HG02943 (cell line): ENCODE measurements at regions not wholly inside any gene's neighbourhood (a gene's known extent, or its start where the extent isn't known, plus 50 kb on each side); places are given as distances from the start of the nearest gene placed in this dataset.

Source experiments
- ATAC-seq: cut with Tn5 transposase; IDR thresholded peaks from one replicate; pipeline ENCODE4 v1.9.1; 2021; ENCODE audit warnings: mild to moderate bottlenecking, low read depth, moderate library complexity; ENCODE audit not compliant: unreplicated experiment

DNA sequence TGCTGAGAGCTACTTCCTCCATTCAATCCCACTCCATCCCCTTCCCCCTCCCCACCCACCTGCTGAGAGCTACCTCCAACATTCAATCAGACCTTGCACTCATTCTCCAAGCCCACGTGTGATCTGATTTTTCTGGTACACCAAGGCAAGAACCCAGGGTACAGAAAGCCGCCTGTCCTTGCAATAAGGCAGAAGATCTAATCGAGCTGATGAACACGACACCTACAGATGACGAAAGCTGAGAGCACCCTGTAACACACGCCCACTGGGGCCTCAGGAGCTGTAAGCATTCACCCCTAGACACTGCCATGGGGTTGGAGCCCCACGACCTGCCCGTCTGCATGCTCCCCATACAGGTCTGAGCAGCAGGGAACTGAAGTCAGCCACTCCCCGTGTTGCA, 58.3 kb downstream of the TRIML1 start:
- ATAC-seq: no peak

DNA sequence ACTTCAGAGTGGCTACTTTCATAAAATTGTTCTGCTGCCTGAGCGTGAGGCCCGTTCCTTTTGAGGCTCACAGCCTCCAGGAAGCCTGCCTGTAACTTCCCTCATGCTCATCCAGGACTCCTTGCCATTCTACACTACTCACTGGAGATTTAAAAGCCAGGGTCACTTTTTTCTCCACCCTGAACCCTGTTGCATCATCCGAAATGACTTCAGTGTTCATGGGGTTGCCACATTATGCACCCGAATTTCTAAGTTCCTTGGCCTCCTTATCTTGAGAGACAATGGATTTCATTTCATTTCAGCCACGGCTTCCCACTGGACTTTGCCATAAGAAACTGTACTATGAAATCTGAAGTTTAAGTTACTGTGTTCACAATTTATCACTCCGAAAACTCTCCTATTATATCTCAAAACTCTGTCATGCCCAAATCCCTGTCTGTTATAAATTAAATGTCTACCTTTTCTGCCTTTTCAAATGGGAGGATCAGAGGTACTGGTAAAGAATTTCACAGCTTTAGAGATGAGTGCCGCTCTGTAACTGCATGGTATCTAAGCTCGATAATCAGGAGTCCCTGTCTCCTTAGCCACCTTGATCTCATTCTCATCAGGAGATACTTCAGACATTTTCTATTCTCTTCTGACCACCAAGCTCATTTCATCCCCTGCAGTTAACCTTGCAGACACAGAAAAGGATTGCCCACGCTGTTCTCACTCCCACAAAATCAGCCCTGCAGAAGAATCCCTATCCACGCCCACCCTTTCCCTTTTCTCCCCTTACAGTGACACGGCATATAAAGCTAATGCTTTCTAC, 59.9 kb downstream of the TRIML1 start:
- no peak for ATAC-seq

DNA sequence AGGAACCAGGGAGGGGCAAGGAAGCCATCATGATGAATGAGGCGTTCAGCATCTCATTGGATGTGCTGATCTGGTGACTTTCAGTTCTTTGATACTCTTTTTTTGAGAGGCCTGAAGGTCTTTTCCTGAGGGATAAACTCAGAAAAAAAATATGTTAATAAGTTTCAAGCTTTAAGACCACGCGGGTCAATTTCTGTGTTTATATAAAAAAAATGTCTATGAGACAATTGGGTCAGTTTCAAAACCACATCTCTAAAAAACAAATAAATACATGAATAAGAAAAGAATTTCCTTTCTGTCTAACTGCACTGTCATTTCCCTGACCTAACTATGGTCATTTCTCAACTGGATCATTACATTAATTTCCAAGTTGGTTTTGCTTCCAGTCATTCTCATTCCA, 62.6 kb downstream of the TRIML1 start:
- no peak for ATAC-seq

GRCh38 chr4:188206783-188207182, 67.5 kb downstream of the TRIML1 start:
- ATAC-seq: no peak

DNA sequence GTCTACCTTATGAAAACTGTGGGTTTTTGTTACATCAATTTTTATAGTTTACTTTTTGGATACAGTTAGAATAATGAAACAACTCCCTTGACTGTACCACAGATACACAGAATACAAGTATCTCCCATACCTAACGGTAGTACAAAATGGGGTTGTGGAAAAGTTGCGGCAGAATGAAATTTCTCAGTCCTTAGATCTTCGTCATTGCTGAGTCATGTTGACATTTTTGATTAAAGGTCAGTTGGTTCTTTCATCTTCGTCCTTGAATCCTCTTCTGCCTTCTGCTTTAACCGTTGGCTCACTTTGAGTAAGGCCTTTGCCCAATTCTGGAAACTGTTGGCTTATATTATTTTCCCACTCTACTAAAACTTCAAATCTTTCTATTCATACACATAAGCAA, 75.6 kb downstream of the TRIML1 start:
- no peak for ATAC-seq

- ATAC-seq: no peak
Measured at GRCh38 chr4:188218392-188218791, 79.2 kb downstream of the TRIML1 start.

- no peak for ATAC-seq
Measured at GRCh38 chr4:188220006-188220405, 80.8 kb downstream of the TRIML1 start.

- ATAC-seq: no peak
Measured at GRCh38 chr4:188221090-188221489, 81.8 kb downstream of the TRIML1 start.

- ATAC-seq: no peak
Measured at GRCh38 chr4:188228279-188228678, 89.0 kb downstream of the TRIML1 start.

DNA sequence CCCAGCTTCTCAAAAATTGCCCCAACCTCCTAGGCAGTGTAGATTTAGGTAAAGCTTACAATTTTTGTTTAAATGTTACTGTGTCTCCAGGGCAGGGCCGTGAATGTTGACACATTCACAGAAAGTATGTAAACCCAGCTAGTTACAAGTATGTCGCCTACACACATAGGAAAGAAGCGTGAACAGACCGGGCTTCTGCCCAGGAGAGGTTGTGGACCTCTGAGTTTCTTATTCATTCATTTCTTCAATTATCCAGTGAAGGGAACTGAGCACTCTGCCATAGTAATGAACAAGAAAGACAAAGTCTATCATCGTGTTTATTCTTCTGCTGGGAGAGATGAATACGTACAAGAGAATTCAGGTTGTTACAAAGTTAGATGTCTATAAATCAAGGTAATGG, 93.2 kb downstream of the TRIML1 start:
- ATAC-seq: no peak

GRCh38 chr4:188242041-188242440, 102.8 kb downstream of the TRIML1 start:
- no peak for ATAC-seq

- ATAC-seq: no peak
Measured at GRCh38 chr4:188245651-188246050, 106.4 kb downstream of the TRIML1 start.

- ATAC-seq: no peak
Measured at GRCh38 chr4:188246488-188246887, 107.2 kb downstream of the TRIML1 start.

DNA sequence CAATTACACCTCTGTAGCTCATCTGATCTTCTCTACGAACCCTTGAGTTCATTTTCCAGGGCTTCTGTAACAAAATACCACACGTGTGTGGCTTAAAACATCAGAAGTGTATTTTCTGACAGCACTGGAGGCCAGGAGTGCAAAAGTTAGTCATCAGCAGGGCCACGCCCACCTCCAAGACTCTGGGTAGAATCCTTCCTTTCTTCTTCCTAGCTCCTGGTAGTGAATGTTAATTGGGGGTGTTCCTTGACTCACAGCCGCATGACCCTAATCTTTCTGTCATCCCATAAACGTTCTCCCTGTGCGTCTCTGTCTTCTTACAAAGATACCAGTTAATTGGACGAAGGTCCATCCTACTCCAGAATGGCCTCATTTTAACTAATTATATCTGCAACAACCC, 115.0 kb downstream of the TRIML1 start:
- no peak for ATAC-seq

GRCh38 chr4:188262464-188262863, 123.2 kb downstream of the TRIML1 start:
- ATAC-seq: no peak

- ATAC-seq: no peak
Measured at GRCh38 chr4:188263321-188263720, 124.1 kb downstream of the TRIML1 start.

- ATAC-seq: no peak
Measured at GRCh38 chr4:188266386-188266785, 127.1 kb downstream of the TRIML1 start.

DNA sequence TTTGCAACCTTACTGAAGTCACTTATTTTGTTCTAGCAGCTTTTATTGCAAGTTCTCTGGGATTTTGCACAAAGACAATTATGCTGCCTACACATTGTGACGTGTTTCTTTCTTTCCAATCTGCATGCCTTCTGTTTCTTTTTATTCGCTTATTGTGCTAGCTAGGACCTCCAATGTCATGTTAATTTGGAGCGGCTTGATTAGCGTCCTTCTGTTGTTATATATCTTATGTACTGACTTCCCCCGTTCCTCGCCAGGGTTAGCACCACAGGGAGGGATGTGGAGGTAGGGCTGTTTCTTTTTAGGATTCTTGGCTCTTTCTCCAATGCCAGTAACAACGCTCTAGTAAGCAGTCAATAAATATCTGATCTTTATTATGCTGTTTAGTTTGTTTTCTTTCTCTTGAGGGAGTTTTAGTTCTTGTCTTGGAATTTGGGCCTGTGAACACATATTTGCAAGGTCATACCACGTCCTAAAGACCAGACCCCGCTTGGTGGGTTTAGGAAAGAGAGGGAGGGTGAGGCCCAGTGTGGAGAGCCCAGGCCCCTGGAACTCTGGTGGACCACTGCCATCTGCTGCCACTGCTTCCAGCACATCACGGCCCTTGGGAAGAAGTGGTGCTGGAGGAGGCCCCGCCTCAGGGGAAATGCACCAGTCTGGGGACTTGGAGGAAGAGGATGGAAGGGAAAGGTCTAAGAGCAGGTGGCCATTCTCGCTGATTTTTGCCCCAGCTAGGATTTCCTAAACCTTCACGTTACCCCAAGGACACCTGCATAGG, 129.1 kb downstream of the TRIML1 start:
- no peak for ATAC-seq

GRCh38 chr4:188270273-188271069, 131.2 kb downstream of the TRIML1 start:
- no peak for ATAC-seq

DNA sequence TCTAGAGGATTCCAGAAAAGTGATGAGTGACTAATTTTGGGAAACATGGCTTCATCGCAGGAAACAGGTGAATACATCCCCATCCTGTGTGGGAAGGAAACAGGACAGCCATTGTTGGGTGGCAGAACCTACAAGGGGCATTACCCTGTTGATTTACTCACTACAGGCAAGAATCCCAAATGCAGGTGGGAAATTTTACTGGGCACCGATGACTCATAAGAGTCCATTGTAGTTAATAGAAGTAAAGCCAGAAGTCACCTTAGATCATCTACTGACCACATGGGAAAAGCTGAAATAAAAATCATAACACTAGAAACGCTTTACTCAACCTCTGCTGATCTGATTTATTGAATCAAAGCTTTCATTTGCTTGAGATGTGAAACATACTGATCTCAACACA, 136.4 kb downstream of the TRIML1 start:
- no peak for ATAC-seq

DNA sequence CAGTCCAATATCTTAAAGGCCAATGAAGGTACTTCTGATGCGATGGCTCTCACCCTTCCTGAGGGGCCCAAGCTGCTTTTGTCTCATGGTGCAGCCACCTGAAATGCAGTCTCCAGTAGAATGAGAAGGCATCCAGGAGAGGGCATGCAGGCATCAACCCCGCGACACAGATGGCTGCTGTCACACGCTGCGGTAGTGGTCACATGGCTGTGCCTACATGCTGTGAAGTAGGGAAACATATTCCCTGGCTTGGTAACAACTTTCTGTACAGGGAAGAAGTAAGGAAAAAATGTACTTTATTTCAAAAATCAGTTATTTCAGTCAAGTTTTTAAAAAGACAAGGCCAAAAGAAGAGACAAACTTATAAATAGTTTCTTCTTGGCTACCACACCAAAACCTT, 139.9 kb downstream of the TRIML1 start:
- no peak for ATAC-seq
